ENCODE measurements at regions not wholly inside any gene's neighbourhood (a gene's known extent, or its start where the extent isn't known, plus 50 kb on each side); places are given as distances from the start of the nearest gene placed in this dataset.

GRCh38 chr3:88773766-88774165 lies 333.7 kb upstream of the EPHA3 start:
- TF ChIP-seq ZFP30 (CRISPR knock-in tag; IDR thresholded peaks at IDR 0.05) (no peak), ZFP3 (CRISPR knock-in tag; IDR thresholded peaks at IDR 0.05) (no peak), PATZ1 (CRISPR knock-in tag; IDR thresholded peaks at IDR 0.05; ENCODE audit: borderline replicate concordance) (no peak), CSRNP3 (CRISPR knock-in tag; IDR thresholded peaks at IDR 0.05) (no peak), ZNF70 (CRISPR knock-in tag; IDR thresholded peaks at IDR 0.05) (no peak), SNAI2 (CRISPR knock-in tag; IDR thresholded peaks at IDR 0.05) (no peak), RARB (CRISPR knock-in tag; IDR thresholded peaks at IDR 0.05) (no peak), PPARA (CRISPR knock-in tag; IDR thresholded peaks at IDR 0.05; ENCODE audit: borderline replicate concordance) (no peak), BACH2 (CRISPR knock-in tag; IDR thresholded peaks at IDR 0.05; ENCODE audit: borderline replicate concordance) (no peak), ARNTL (CRISPR knock-in tag; IDR thresholded peaks at IDR 0.05; ENCODE audit: borderline replicate concordance, low read depth) (no peak), ISL1 (CRISPR knock-in tag; IDR thresholded peaks at IDR 0.05) (no peak), CREB5 (CRISPR knock-in tag; IDR thresholded peaks at IDR 0.05; ENCODE audit: low read depth) (no peak)
- TF ChIP-seq, protein P1, sequence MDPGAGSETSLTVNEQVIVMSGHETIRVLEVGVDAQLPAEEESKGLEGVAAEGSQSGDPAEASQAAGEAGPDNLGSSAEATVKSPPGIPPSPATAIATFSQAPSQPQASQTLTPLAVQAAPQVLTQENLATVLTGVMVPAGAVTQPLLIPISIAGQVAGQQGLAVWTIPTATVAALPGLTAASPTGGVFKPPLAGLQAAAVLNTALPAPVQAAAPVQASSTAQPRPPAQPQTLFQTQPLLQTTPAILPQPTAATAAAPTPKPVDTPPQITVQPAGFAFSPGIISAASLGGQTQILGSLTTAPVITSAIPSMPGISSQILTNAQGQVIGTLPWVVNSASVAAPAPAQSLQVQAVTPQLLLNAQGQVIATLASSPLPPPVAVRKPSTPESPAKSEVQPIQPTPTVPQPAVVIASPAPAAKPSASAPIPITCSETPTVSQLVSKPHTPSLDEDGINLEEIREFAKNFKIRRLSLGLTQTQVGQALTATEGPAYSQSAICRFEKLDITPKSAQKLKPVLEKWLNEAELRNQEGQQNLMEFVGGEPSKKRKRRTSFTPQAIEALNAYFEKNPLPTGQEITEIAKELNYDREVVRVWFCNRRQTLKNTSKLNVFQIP (CRISPR knock-in tag; IDR thresholded peaks at IDR 0.05; ENCODE audit: borderline replicate concordance, low read depth) = no peak

Data from SK-N-SH treated with all-trans-retinoic acid at 6 μM for 48 hours (cell line).